Lower leg skin (tissue), 4 donors: ENCODE measurements at regions not wholly inside any gene's neighbourhood (a gene's known extent, or its start where the extent isn't known, plus 50 kb on each side); places are given as distances from the start of the nearest gene placed in this dataset.

Source experiments
- DNase-seq, 2 donors: peaks; one replicate each; pipeline ENCODE4 v3.0.0-alpha.2; 2019; ENCODE audit warnings: low spot score in 2 of 2
- H3K4me3 ChIP-seq: fragments of 200-600 bp; sonication (generic); 2 replicates; pipeline ENCODE4 v1.5.1; 2017; ENCODE audit warnings: mild to moderate bottlenecking, low read depth; ENCODE audit not compliant: poor library complexity, severe bottlenecking
- CTCF ChIP-seq, 3 donors: fragments of 450-650 bp; IDR thresholded peaks; one replicate each; pipeline ENCODE4 v1.5.1; 2016; ENCODE audit warnings: antibody characterized with exemption in 3 of 3, mild to moderate bottlenecking in 3 of 3, moderate library complexity in 2 of 3
- POLR2A ChIP-seq, 2 donors: fragments of 450-650 bp; IDR thresholded peaks; one replicate each; pipeline ENCODE4 v1.6.1; 2016 to 2017; ENCODE audit warnings: antibody characterized with exemption in 2 of 2, mild to moderate bottlenecking in 1 of 2, moderate library complexity in 1 of 2
- WGBS, 2 donors: methylation state at CpG; one replicate each; pipeline ENCODE4 v1.1.5; 2018; 5-methylcytosine and 5-hydroxymethylcytosine counted together
- intact Hi-C: fragments of 100-400 bp; cut with DNase I; formaldehyde crosslinking; loops from one replicate; pipeline ENCODE4 v1.15.0; 2023; ENCODE audit warnings: low total_unique reads

DNA sequence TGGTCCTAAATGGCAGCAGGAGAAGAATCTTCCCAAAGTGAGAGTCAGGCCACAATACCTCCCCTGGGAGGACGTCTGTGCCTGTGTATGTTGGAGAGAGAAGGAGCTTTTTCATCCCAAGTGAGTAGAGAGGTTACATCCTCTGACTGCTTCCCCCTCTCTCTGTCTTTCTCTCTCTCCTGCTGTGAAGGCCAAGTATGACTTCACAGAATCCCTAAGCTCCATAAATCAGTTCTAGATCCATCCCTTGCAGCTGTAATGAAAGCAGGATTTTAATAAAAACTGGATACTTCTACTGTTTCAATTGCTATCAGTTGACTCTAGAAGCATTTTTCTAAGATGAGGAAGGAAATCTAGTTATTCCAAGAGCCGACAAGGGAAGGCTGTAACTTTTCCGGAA, 389.1 kb upstream of the PROK2 start:
- intact Hi-C loops: no loop called here
- 40 to 55% methylated on average over 2 to 3 of the region's 3 CpGs for WGBS, 2 donors
- no peak for DNase-seq
- TF ChIP-seq CTCF (IDR thresholded peaks at IDR 0.05) (no peak), POLR2A (IDR thresholded peaks at IDR 0.05) (no peak)
- H3K4me3 ChIP-seq: no peak overlapping the region

GRCh38 chr3:72171946-72172345, 387.0 kb upstream of the PROK2 start:
- intact Hi-C loops: no loop called here
- no peak for TF ChIP-seq CTCF (IDR thresholded peaks at IDR 0.05)
- TF ChIP-seq POLR2A (IDR thresholded peaks at IDR 0.05): no peak
- no peak for DNase-seq
- H3K4me3 ChIP-seq: no peak overlapping the region
- WGBS, 2 donors: 56 to 57% methylated on average over 10 of the region's 10 CpGs

DNA sequence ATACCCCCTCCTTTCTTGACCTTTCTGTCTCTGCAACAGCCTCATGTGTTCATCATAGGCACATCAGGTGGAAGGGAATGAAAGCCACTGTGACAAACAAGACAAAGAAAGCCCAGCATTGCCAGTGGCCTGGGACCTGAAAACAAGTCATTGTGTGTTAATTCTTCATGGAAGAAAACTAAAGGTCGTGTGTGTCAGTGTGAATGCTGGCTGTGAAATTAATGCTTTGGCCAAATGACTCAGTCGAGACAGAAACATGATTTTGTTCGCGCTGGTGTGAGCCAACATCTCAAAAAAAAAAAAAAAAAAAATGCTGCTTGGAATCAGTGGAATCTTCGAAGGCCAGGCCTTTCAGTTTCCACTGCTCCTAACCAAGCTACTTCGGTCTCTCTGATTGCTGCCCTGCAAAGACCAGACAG, 386.5 kb upstream of the PROK2 start:
- no peak for DNase-seq
- intact Hi-C loops: no loop called here
- H3K4me3 ChIP-seq: no peak overlapping the region
- whole genome bisulfite sequencing, 2 donors: 21% methylated on average over 6 of the region's 6 CpGs
- no peak for TF ChIP-seq POLR2A (IDR thresholded peaks at IDR 0.05)
- no peak for TF ChIP-seq CTCF (IDR thresholded peaks at IDR 0.05)

GRCh38 chr3:72169561-72170472, 384.9 kb upstream of the PROK2 start:
- intact Hi-C loops: no loop called here
- WGBS, 2 donors: 97% methylated on average over 4 to 5 of the region's 5 CpGs
- no peak for TF ChIP-seq CTCF (IDR thresholded peaks at IDR 0.05)
- no peak for TF ChIP-seq POLR2A (IDR thresholded peaks at IDR 0.05)
- no peak for DNase-seq
- no peak overlapping the region for H3K4me3 ChIP-seq

GRCh38 chr3:72169120-72169519, 384.2 kb upstream of the PROK2 start:
- intact Hi-C loops: no loop called here
- H3K4me3 ChIP-seq: no peak overlapping the region
- TF ChIP-seq CTCF (IDR thresholded peaks at IDR 0.05) (no peak), POLR2A (IDR thresholded peaks at IDR 0.05) (no peak)

GRCh38 chr3:72165808-72166207, 380.9 kb upstream of the PROK2 start:
- TF ChIP-seq CTCF (IDR thresholded peaks at IDR 0.05) (no peak), POLR2A (IDR thresholded peaks at IDR 0.05) (no peak)
- DNase-seq: no peak

More at GRCh38 chr3:72169120-72169519, 384.2 kb upstream of the PROK2 start:
- DNase-seq: no peak

More at GRCh38 chr3:72165808-72166207, 380.9 kb upstream of the PROK2 start:
- intact Hi-C loops: no loop called here
- 79 to 89% methylated on average over 1 of the region's 1 CpG for WGBS, 2 donors
- H3K4me3 ChIP-seq: no peak overlapping the region
